K562 (cell line): ENCODE measurements at regions not wholly inside any gene's neighbourhood (a gene's known extent, or its start where the extent isn't known, plus 50 kb on each side); places are given as distances from the start of the nearest gene placed in this dataset.

Experiments
- ATAC-seq: fragments of 200-7000 bp; cut with Tn5 transposase; 3 replicates; pipeline ENCODE4 v1.9.1; 2020; ENCODE audit warnings: moderate library complexity
- BruUV-seq: library from RNA; stranded (reverse); fragments of 400-500 nt; replicated peaks from 2 replicates; lab custom pipeline; 2021; lab: Mats Ljungman, UMichigan
- CTCF ChIA-PET: fragments of 300-600 bp; formaldehyde crosslinking; extraction: SDS; loops from one replicate; lab custom pipeline; 2021; ENCODE audit warnings: low intra/inter-chr PET ratio; lab: Yijun Ruan, JAX
- POLR2A ChIA-PET: fragments of 300-600, 350-650 bp; sonication (Branson Sonifier 250); formaldehyde crosslinking; extraction: SDS; loops from one replicate; lab custom pipeline; 2021; ENCODE audit warnings: antibody characterized with exemption, inconsistent platforms; lab: Yijun Ruan, JAX
- DNase-seq, 4 experiments: peaks; one replicate each; pipeline versions ENCODE4 v3.0.0 to v3.0.0-alpha.2; 2011 to 2018; ENCODE audit warnings: low spot score in 3 of 4, mixed read lengths in 3 of 4; ENCODE audit errors: extremely low read depth in 1 of 4
- FAIRE-seq: peaks from 2 replicates; lab custom pipeline; 2011; peaks lifted over from hg19 to GRCh38; lab: Jason Lieb, UNC
- H2AFZ ChIP-seq: 2 replicates; pipeline ENCODE4 v1.6.0; 2011; ENCODE audit warnings: low read depth, low read length, control low read depth, inconsistent platforms
- H3K27ac ChIP-seq: fragments of 200-600 bp; 3 replicates; pipeline ENCODE4 v1.8.0; 2011; ENCODE audit warnings: low read depth, mild to moderate bottlenecking, control low read depth, inconsistent platforms, low read length, moderate library complexity, mixed read lengths; ENCODE audit errors: extremely low read depth
- H3K27me3 ChIP-seq, 2 experiments: fragments of 300-600 bp in 1 of 2; 2 replicates in 1 of 2; 3 replicates in 1 of 2; pipeline versions ENCODE4 v1.6.0 to v1.8.0; 2011; ENCODE audit warnings: inconsistent platforms in 2 of 2, low read length in 2 of 2, mild to moderate bottlenecking in 1 of 2, mixed read lengths in 1 of 2, moderate library complexity in 1 of 2; ENCODE audit not compliant: control insufficient read depth in 2 of 2, insufficient read depth in 2 of 2
- H3K36me3 ChIP-seq: fragments of 300-600 bp; 3 replicates; pipeline ENCODE4 v1.8.0; 2011; ENCODE audit warnings: mild to moderate bottlenecking, low read length, inconsistent platforms; ENCODE audit not compliant: control insufficient read depth, insufficient read depth
- H3K4me1 ChIP-seq, 2 experiments: fragments of 200-600 bp in 1 of 2; replicated peaks in 1 of 2; 2 replicates in 1 of 2; 3 replicates in 1 of 2; pipeline versions ENCODE4 v1.5.1 to v1.8.0; 2011; ENCODE audit warnings: inconsistent platforms in 2 of 2, low read length in 2 of 2, mild to moderate bottlenecking in 1 of 2, mixed read lengths in 1 of 2, moderate library complexity in 1 of 2; ENCODE audit not compliant: control insufficient read depth in 2 of 2, insufficient read depth in 2 of 2
- H3K4me2 ChIP-seq: 2 replicates; pipeline ENCODE4 v1.6.1; 2011; ENCODE audit warnings: low read length, control low read depth, inconsistent platforms, mixed read lengths; ENCODE audit not compliant: insufficient read depth
- H3K4me3 ChIP-seq: fragments of 200-600 bp; sonication (generic), shearing (Covaris generic); 2 replicates; pipeline ENCODE4 v1.5.1; 2016; ENCODE audit warnings: control low read depth, inconsistent platforms
- H3K79me2 ChIP-seq: fragments of 200-600 bp; 3 replicates; pipeline ENCODE4 v1.8.0; 2011; ENCODE audit warnings: low read length, inconsistent platforms; ENCODE audit not compliant: control insufficient read depth, insufficient read depth
- H3K9ac ChIP-seq, 2 experiments: 2 replicates each; pipeline versions ENCODE4 v1.6.0 to v1.6.1; 2011; ENCODE audit warnings: low read depth in 2 of 2, low read length in 2 of 2, control low read depth in 1 of 2, inconsistent platforms in 1 of 2, mild to moderate bottlenecking in 1 of 2, mixed read lengths in 1 of 2; ENCODE audit not compliant: insufficient read depth in 1 of 2
- H3K9me1 ChIP-seq: one replicate; pipeline ENCODE4 v1.6.0; 2011; ENCODE audit warnings: inconsistent platforms, mild to moderate bottlenecking, low read length, moderate library complexity; ENCODE audit not compliant: control insufficient read depth, insufficient read depth
- H3K9me3 ChIP-seq: replicated peaks from 2 replicates; pipeline ENCODE4 v1.5.1; 2011; ENCODE audit warnings: low read depth, low read length, inconsistent platforms; ENCODE audit not compliant: control insufficient read depth, insufficient read depth
- H4K20me1 ChIP-seq: replicated peaks from 2 replicates; pipeline ENCODE4 v1.6.1; 2011; ENCODE audit warnings: low read length, inconsistent platforms, mixed read lengths; ENCODE audit not compliant: control insufficient read depth, insufficient read depth
- MAFK ChIP-seq: IDR thresholded peaks from 2 replicates; pipeline ENCODE4 v1.6.1; 2011; ENCODE audit warnings: low read length, improper control_type of control experiment
- MED1 ChIP-seq: sonication (generic); formaldehyde crosslinking; IDR thresholded peaks from 2 replicates; pipeline ENCODE4 v1.8.1; 2023; ENCODE audit warnings: missing genetic modification reagents, borderline replicate concordance
- SPI1 ChIP-seq: IDR thresholded peaks from 2 replicates; pipeline ENCODE4 v1.6.1; 2011; ENCODE audit warnings: low read depth, low read length, control low read depth, borderline replicate concordance
- WGBS: fragments of 100-300 bp; shearing (Covaris generic); methylation state at CpG from one replicate; pipeline ENCODE4 v1.1.6; 2016; ENCODE audit warnings: low coverage, mixed read lengths; ENCODE audit not compliant: insufficient coverage; ENCODE audit errors: missing lambda C conversion rate; 5-methylcytosine and 5-hydroxymethylcytosine counted together
- in situ Hi-C: fragments of 300-500 bp; cut with MboI; formaldehyde crosslinking; loops from 4 replicates; pipeline ENCODE4 v1.15.0; 2018; ENCODE audit warnings: inconsistent platforms, mixed read lengths
- intact Hi-C: fragments of 100-400 bp; cut with micrococcal nuclease; formaldehyde crosslinking; loops from 2 replicates; pipeline ENCODE4 v1.14.2; 2022
- TF ChIP-seq, protein P1 (sequence below), 3 experiments: IDR thresholded peaks in 2 of 3; conservative IDR thresholded peaks in 1 of 3; 2 replicates each; pipeline ENCODE4 v1.5.1; 2011 to 2012; ENCODE audit warnings: low read length in 3 of 3, mild to moderate bottlenecking in 3 of 3, control low read depth in 2 of 3, improper control_type of control experiment in 1 of 3, inconsistent platforms in 1 of 3, low read depth in 1 of 3, mixed read lengths in 1 of 3, moderate library complexity in 1 of 3; ENCODE audit not compliant: insufficient read depth in 2 of 3

DNA sequence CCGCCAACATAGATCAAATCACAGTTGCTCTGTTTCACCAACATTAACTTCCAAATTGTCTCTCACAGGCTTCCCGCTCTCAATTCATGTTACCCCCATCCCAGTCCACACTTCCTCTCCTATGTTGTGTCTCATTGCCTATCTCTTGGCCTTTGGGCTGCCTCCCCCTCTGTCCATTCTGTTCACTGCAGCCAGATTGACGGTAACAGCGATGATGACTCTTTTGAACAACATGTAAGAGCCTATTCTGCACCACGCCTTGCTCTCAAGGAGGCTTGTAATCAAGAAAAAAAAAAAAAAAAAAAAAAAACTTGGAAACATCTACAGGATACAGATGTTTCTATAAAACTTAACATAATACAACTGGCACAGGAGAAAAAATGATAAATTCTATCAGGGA is 77.3 kb upstream of the RMDN2 start:
- CTCF ChIA-PET = no interaction called here
- BruUV-seq = no TSS peak

More for the DNA sequence above, 77.3 kb upstream of the RMDN2 start:
- Histone ChIP-seq H3K9me3 (no peaks in the 10 kb centered on the region), H3K4me1 (no peaks in the 10 kb centered on the region), H3K4me2 (no peak overlapping the region), H3K27me3 (no peaks in the 10 kb centered on the region), H3K79me2 (no peaks in the 10 kb centered on the region), H3K27ac (no peak overlapping the region), H4K20me1 (no peaks in the 10 kb centered on the region), H3K9me1 (no peaks in the 10 kb centered on the region), H2AFZ (no peak overlapping the region), H3K9ac (no peak overlapping the region), H3K36me3 (no peaks in the 10 kb centered on the region), H3K4me3 (no peak overlapping the region)
- ATAC-seq = no peak
- POLR2A ChIA-PET = interaction anchor here (0.5 to 1.1 kb wide), 2 partner anchors 248 to 433 kb away, joined by 3 read pairs; no protein-coding TSS in a partner anchor
- DNase-seq = no peak
- TF ChIP-seq, protein P1, sequence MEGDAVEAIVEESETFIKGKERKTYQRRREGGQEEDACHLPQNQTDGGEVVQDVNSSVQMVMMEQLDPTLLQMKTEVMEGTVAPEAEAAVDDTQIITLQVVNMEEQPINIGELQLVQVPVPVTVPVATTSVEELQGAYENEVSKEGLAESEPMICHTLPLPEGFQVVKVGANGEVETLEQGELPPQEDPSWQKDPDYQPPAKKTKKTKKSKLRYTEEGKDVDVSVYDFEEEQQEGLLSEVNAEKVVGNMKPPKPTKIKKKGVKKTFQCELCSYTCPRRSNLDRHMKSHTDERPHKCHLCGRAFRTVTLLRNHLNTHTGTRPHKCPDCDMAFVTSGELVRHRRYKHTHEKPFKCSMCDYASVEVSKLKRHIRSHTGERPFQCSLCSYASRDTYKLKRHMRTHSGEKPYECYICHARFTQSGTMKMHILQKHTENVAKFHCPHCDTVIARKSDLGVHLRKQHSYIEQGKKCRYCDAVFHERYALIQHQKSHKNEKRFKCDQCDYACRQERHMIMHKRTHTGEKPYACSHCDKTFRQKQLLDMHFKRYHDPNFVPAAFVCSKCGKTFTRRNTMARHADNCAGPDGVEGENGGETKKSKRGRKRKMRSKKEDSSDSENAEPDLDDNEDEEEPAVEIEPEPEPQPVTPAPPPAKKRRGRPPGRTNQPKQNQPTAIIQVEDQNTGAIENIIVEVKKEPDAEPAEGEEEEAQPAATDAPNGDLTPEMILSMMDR (IDR thresholded peaks at IDR 0.05 in 2 of 3, conservative IDR thresholded peaks at IDR 0.05 in 1 of 3; ENCODE audit: insufficient read depth in 2 of 3, low read depth in 1 of 3, low read length in 3 of 3) = 0 out of 6 replicates have a peak, but pooled peaks of 1 of the 3 experiments have one; percentile 17
- TF ChIP-seq MED1 (CRISPR knock-in tag) = no peak
- TF ChIP-seq MAFK = no peak
- TF ChIP-seq SPI1 = 0 out of 2 replicates have a peak, but pooled peaks have one; percentile 4
- FAIRE-seq = no peak
- intact Hi-C loops = no loop called here
- WGBS = 0% methylated on average over 5 of the region's 5 CpGs
- in situ Hi-C loops = no loop called here
